Panc1 (cell line): ENCODE measurements at regions not wholly inside any gene's neighbourhood (a gene's known extent, or its start where the extent isn't known, plus 50 kb on each side); places are given as distances from the start of the nearest gene placed in this dataset.

ENCODE experiments used
- ATAC-seq: fragments of 200-7000 bp; cut with Tn5 transposase; 2 replicates; pipeline ENCODE4 v1.9.1; 2020; ENCODE audit warnings: mild to moderate bottlenecking, moderate library complexity
- BruUV-seq: library from RNA; stranded (reverse); fragments of 400-500 nt; replicated peaks from 2 replicates; lab custom pipeline; 2021; lab: Mats Ljungman, UMichigan
- CTCF ChIA-PET: fragments of 300-600 bp; sonication (Branson Sonifier 250); formaldehyde crosslinking; loops from one replicate; lab custom pipeline; 2022; ENCODE audit warnings: antibody characterized with exemption; lab: Charles Lee
- POLR2A ChIA-PET: fragments of 300-600 bp; sonication (Branson Sonifier 250); formaldehyde crosslinking; loops from one replicate; lab custom pipeline; 2022; ENCODE audit warnings: antibody characterized with exemption; lab: Charles Lee
- DNase-seq: peaks from one replicate; pipeline ENCODE4 v3.0.0-alpha.2; 2010; ENCODE audit warnings: low read depth, low spot score
- H3K27ac ChIP-seq: 2 replicates; pipeline ENCODE4 v1.5.1; 2011; ENCODE audit warnings: mild to moderate bottlenecking, low read length, inconsistent platforms
- H3K27me3 ChIP-seq: fragments of 200-500 bp; sonication (Bioruptor generic); 2 replicates; pipeline ENCODE4 v1.6.0; 2014; ENCODE audit warnings: low read length, inconsistent platforms; ENCODE audit not compliant: control insufficient read depth, insufficient read depth
- H3K36me3 ChIP-seq: fragments of 200-500 bp; sonication (Bioruptor generic); 2 replicates; pipeline ENCODE4 v1.5.1; 2014; ENCODE audit warnings: inconsistent platforms, mild to moderate bottlenecking, low read length, moderate library complexity; ENCODE audit not compliant: control insufficient read depth, insufficient read depth
- H3K4me1 ChIP-seq: 2 replicates; pipeline ENCODE4 v1.5.1; 2011; ENCODE audit warnings: inconsistent platforms, mild to moderate bottlenecking, low read length, moderate library complexity; ENCODE audit not compliant: control insufficient read depth, insufficient read depth
- H3K4me3 ChIP-seq, 2 experiments: 2 replicates each; pipeline ENCODE4 v1.5.1; 2011 to 2012; ENCODE audit warnings: low read depth in 2 of 2, low read length in 2 of 2, mild to moderate bottlenecking in 2 of 2, inconsistent platforms in 1 of 2, moderate library complexity in 1 of 2
- H3K9me3 ChIP-seq: fragments of 200-500 bp; sonication (Bioruptor generic); 2 replicates; pipeline ENCODE4 v1.5.1; 2014; ENCODE audit warnings: low read depth, mild to moderate bottlenecking, inconsistent platforms, low read length, moderate library complexity; ENCODE audit not compliant: control insufficient read depth, insufficient read depth
- POLR2AphosphoS5 ChIP-seq: IDR thresholded peaks from 2 replicates; pipeline ENCODE4 v1.6.1; 2012; ENCODE audit warnings: mild to moderate bottlenecking, low read depth, low read length, moderate library complexity
- SIN3A ChIP-seq: IDR thresholded peaks from 2 replicates; pipeline ENCODE4 v1.6.1; 2012; ENCODE audit warnings: low read depth, mild to moderate bottlenecking, low read length, moderate library complexity, borderline replicate concordance; ENCODE audit not compliant: insufficient read depth
- TCF7L2 ChIP-seq: IDR thresholded peaks from 2 replicates; pipeline ENCODE4 v1.6.1; 2011; ENCODE audit warnings: mild to moderate bottlenecking, low read depth, low read length, inconsistent platforms
- in situ Hi-C: cut with HindIII; loops from 2 replicates; pipeline ENCODE4 v1.10.0; 2016; ENCODE audit warnings: low sequenced_read_pairs, low pct_unique_long_range_greater_than_20kb
- intact Hi-C: fragments of 100-400 bp; cut with micrococcal nuclease; formaldehyde crosslinking; loops from one replicate; pipeline ENCODE4 v1.10.0; 2022; ENCODE audit not compliant: unreplicated experiment
- TF ChIP-seq, protein P1 (sequence below): fragments of 450-650 bp; IDR thresholded peaks from 2 replicates; pipeline ENCODE4 v1.5.1; 2017; ENCODE audit warnings: mild to moderate bottlenecking
- TF ChIP-seq, protein P2 (sequence below), 2 experiments: IDR thresholded peaks; 2 replicates each; pipeline ENCODE4 v1.6.1; 2011 to 2012; ENCODE audit warnings: low read depth in 2 of 2, control low read depth in 1 of 2, low read length in 1 of 2, mild to moderate bottlenecking in 1 of 2, moderate library complexity in 1 of 2; ENCODE audit not compliant: insufficient read depth in 1 of 2

DNA sequence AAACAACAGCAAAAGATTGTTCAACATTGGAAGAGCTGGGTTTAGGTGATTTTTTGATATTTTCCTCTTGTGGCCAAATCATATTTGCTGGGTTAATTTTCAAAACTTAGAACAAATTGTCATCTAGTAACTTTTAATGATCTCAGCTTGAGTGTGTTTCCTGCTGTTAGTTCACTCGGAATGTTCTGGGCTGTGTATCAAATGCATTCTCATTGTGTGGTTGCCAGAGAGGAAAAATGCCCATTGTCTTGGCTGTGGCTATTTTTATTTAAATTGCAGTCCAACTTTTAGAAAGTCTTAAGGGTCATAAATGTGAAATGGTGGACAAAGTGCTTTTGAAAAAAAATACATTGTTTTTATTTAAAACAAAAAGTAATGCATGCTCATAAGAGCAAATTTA is 542.0 kb downstream of the TNS3 start:
- no peak overlapping the region for H3K27ac ChIP-seq

DNA sequence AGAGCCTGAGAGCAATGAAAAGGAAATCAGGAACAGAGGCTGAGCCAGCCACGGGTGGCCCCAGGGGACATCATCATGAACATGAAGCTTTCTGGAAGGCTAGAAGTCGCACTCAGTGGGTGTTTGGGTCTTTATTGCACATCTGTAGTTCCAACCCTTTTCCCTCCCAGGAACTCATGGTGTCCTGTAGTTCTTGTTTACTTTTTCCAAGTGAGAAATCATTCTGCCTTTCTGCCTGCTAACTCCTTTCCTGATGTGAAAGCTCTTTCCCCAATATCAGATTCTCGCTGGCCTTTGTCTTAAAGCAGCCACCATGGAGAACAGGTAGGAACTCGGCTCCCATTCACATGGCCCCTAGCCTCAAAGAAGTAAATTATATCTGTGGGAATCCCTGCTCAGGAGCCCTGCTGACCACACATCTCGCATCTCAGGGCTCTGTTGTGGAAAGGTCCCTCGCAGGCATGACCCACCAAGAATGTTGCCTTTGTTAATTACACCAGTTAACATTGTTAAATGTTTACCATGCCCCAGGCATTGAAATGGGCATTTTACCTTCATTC is 542.7 kb downstream of the TNS3 start:
- POLR2A ChIA-PET = no interaction called here
- H3K4me3 ChIP-seq = no peak overlapping the region
- CTCF ChIA-PET = no interaction called here
- no peaks in the 10 kb centered on the region for H3K4me1 ChIP-seq
- intact Hi-C loops = no loop called here
- in situ Hi-C loops = no loop called here
- ATAC-seq = no peak
- no peaks in the 10 kb centered on the region for H3K9me3 ChIP-seq
- H3K27ac ChIP-seq = no peak overlapping the region
- no peaks in the 10 kb centered on the region for H3K36me3 ChIP-seq
- no peak for DNase-seq
- no peak for TF ChIP-seq POLR2AphosphoS5
- TF ChIP-seq TCF7L2 = no peak
- no peak for TF ChIP-seq SIN3A
- no peaks in the 10 kb centered on the region; the same call in 1 of the 2 replicates for H3K27me3 ChIP-seq
- no TSS peak for BruUV-seq

More for the DNA sequence above, 542.0 kb downstream of the TNS3 start:
- ATAC-seq = no peak
- CTCF ChIA-PET = no interaction called here
- intact Hi-C loops (no loop called here), in situ Hi-C loops (no loop called here)
- no peak for DNase-seq
- Histone ChIP-seq H3K27me3 (no peaks in the 10 kb centered on the region; the same call in 1 of the 2 replicates), H3K9me3 (no peaks in the 10 kb centered on the region), H3K36me3 (no peaks in the 10 kb centered on the region), H3K4me3 (no peak overlapping the region), H3K4me1 (no peaks in the 10 kb centered on the region)
- TF ChIP-seq, protein P1, sequence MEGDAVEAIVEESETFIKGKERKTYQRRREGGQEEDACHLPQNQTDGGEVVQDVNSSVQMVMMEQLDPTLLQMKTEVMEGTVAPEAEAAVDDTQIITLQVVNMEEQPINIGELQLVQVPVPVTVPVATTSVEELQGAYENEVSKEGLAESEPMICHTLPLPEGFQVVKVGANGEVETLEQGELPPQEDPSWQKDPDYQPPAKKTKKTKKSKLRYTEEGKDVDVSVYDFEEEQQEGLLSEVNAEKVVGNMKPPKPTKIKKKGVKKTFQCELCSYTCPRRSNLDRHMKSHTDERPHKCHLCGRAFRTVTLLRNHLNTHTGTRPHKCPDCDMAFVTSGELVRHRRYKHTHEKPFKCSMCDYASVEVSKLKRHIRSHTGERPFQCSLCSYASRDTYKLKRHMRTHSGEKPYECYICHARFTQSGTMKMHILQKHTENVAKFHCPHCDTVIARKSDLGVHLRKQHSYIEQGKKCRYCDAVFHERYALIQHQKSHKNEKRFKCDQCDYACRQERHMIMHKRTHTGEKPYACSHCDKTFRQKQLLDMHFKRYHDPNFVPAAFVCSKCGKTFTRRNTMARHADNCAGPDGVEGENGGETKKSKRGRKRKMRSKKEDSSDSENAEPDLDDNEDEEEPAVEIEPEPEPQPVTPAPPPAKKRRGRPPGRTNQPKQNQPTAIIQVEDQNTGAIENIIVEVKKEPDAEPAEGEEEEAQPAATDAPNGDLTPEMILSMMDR = no peak
- TF ChIP-seq, protein P2, sequence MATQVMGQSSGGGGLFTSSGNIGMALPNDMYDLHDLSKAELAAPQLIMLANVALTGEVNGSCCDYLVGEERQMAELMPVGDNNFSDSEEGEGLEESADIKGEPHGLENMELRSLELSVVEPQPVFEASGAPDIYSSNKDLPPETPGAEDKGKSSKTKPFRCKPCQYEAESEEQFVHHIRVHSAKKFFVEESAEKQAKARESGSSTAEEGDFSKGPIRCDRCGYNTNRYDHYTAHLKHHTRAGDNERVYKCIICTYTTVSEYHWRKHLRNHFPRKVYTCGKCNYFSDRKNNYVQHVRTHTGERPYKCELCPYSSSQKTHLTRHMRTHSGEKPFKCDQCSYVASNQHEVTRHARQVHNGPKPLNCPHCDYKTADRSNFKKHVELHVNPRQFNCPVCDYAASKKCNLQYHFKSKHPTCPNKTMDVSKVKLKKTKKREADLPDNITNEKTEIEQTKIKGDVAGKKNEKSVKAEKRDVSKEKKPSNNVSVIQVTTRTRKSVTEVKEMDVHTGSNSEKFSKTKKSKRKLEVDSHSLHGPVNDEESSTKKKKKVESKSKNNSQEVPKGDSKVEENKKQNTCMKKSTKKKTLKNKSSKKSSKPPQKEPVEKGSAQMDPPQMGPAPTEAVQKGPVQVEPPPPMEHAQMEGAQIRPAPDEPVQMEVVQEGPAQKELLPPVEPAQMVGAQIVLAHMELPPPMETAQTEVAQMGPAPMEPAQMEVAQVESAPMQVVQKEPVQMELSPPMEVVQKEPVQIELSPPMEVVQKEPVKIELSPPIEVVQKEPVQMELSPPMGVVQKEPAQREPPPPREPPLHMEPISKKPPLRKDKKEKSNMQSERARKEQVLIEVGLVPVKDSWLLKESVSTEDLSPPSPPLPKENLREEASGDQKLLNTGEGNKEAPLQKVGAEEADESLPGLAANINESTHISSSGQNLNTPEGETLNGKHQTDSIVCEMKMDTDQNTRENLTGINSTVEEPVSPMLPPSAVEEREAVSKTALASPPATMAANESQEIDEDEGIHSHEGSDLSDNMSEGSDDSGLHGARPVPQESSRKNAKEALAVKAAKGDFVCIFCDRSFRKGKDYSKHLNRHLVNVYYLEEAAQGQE (IDR thresholded peaks at IDR 0.05; ENCODE audit: insufficient read depth in 1 of 2, low read depth in 2 of 2, low read length in 1 of 2) = no peak
- no peak for TF ChIP-seq TCF7L2
- TF ChIP-seq POLR2AphosphoS5 = no peak
- no peak for TF ChIP-seq SIN3A
- POLR2A ChIA-PET = no interaction called here
- no TSS peak for BruUV-seq

DNA sequence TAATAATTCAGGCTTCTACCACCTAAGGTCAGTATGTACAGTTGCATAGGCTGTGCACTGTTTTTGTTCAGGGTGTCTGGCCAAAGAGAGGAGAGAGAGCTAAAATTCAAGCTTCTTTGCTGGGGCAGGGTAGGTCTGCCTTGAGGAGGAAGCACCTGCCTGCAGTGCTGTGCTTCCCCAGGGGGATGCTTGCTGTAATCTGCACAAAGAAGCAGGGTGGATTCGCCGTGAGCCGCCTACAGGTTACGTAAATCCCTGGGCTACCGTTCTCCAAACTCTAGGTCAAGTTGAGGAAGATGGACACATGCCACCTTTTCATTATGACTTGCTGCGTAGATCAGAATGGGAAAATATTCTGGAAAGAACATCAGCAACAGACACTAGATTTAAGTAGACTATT is 543.3 kb downstream of the TNS3 start:
- DNase-seq (no peak), ATAC-seq (no peak)
- Histone ChIP-seq H3K4me1 (no peaks in the 10 kb centered on the region), H3K27me3 (no peaks in the 10 kb centered on the region; the same call in 1 of the 2 replicates), H3K36me3 (no peaks in the 10 kb centered on the region), H3K9me3 (no peaks in the 10 kb centered on the region), H3K4me3 (no peak overlapping the region), H3K27ac (no peak overlapping the region)
- TF ChIP-seq TCF7L2 = no peak
- TF ChIP-seq SIN3A = no peak
- TF ChIP-seq, protein P1 = no peak
- no peak for TF ChIP-seq POLR2AphosphoS5
- ChIA-PET POLR2A (no interaction called here), CTCF (no interaction called here)
- in situ Hi-C loops = no loop called here
- BruUV-seq = no TSS peak
- intact Hi-C loops = no loop called here
